ENCODE measurements at regions not wholly inside any gene's neighbourhood (a gene's known extent, or its start where the extent isn't known, plus 50 kb on each side); places are given as distances from the start of the nearest gene placed in this dataset.

GRCh38 chr4:127148165-127148564, 484.6 kb upstream of the INTU start:
- TF ChIP-seq, protein P1, sequence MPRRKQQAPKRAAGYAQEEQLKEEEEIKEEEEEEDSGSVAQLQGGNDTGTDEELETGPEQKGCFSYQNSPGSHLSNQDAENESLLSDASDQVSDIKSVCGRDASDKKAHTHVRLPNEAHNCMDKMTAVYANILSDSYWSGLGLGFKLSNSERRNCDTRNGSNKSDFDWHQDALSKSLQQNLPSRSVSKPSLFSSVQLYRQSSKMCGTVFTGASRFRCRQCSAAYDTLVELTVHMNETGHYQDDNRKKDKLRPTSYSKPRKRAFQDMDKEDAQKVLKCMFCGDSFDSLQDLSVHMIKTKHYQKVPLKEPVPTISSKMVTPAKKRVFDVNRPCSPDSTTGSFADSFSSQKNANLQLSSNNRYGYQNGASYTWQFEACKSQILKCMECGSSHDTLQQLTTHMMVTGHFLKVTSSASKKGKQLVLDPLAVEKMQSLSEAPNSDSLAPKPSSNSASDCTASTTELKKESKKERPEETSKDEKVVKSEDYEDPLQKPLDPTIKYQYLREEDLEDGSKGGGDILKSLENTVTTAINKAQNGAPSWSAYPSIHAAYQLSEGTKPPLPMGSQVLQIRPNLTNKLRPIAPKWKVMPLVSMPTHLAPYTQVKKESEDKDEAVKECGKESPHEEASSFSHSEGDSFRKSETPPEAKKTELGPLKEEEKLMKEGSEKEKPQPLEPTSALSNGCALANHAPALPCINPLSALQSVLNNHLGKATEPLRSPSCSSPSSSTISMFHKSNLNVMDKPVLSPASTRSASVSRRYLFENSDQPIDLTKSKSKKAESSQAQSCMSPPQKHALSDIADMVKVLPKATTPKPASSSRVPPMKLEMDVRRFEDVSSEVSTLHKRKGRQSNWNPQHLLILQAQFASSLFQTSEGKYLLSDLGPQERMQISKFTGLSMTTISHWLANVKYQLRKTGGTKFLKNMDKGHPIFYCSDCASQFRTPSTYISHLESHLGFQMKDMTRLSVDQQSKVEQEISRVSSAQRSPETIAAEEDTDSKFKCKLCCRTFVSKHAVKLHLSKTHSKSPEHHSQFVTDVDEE (CRISPR knock-in tag; IDR thresholded peaks at IDR 0.05), result no peak
- TF ChIP-seq ZFP30 (CRISPR knock-in tag; IDR thresholded peaks at IDR 0.05), result no peak
- TF ChIP-seq RARB (CRISPR knock-in tag; IDR thresholded peaks at IDR 0.05), result no peak
- no peak for TF ChIP-seq PPARA (CRISPR knock-in tag; IDR thresholded peaks at IDR 0.05; ENCODE audit: borderline replicate concordance)
- no peak for TF ChIP-seq GLIS3 (CRISPR knock-in tag; IDR thresholded peaks at IDR 0.05)
- TF ChIP-seq TOX (CRISPR knock-in tag; IDR thresholded peaks at IDR 0.05; ENCODE audit: borderline replicate concordance), result no peak
- no peak for TF ChIP-seq ZNF8 (CRISPR knock-in tag; IDR thresholded peaks at IDR 0.05)
- TF ChIP-seq ARNTL (CRISPR knock-in tag; IDR thresholded peaks at IDR 0.05; ENCODE audit: borderline replicate concordance, low read depth), result no peak
